ENCODE measurements at regions not wholly inside any gene's neighbourhood (a gene's known extent, or its start where the extent isn't known, plus 50 kb on each side); places are given as distances from the start of the nearest gene placed in this dataset.

GRCh38 chr16:80324371-80324770 lies 216.4 kb upstream of the DYNLRB2 start:
- TF ChIP-seq CTCF (IDR thresholded peaks at IDR 0.05) (no peak), POLR2A (IDR thresholded peaks at IDR 0.05) (no peak)

All from lower leg skin (tissue), 3 donors.